DOHH2 (cell line): ENCODE measurements at regions not wholly inside any gene's neighbourhood (a gene's known extent, or its start where the extent isn't known, plus 50 kb on each side); places are given as distances from the start of the nearest gene placed in this dataset.

ENCODE experiments used
- H3F3A ChIP-seq: fragments of 200-600 bp; sonication (generic), shearing (Covaris generic); 2 replicates; pipeline ENCODE4 v1.6.0; 2016; ENCODE audit warnings: antibody characterized with exemption, mild to moderate bottlenecking; ENCODE audit not compliant: control insufficient read depth, insufficient read depth
- H3K27ac ChIP-seq: fragments of 200-600 bp; sonication (generic); 2 replicates; pipeline ENCODE4 v1.5.1; 2014; ENCODE audit warnings: low read depth, mild to moderate bottlenecking, low read length, moderate library complexity
- H3K27me3 ChIP-seq: fragments of 200-600 bp; sonication (generic); 2 replicates; pipeline ENCODE4 v1.6.1; 2014; ENCODE audit warnings: mild to moderate bottlenecking, low read length, mixed read lengths; ENCODE audit not compliant: control insufficient read depth
- H3K36me3 ChIP-seq: fragments of 200-600 bp; sonication (generic); 2 replicates; pipeline ENCODE4 v1.6.1; 2014; ENCODE audit warnings: mild to moderate bottlenecking, low read length, moderate library complexity, mixed read lengths; ENCODE audit not compliant: control insufficient read depth
- H3K4me1 ChIP-seq: fragments of 200-600 bp; sonication (generic); 2 replicates; pipeline ENCODE4 v1.6.1; 2014; ENCODE audit warnings: mild to moderate bottlenecking, low read length, mixed read lengths; ENCODE audit not compliant: control insufficient read depth
- H3K4me2 ChIP-seq: fragments of 200-600 bp; sonication (generic); 2 replicates; pipeline ENCODE4 v1.6.0; 2014; ENCODE audit warnings: mild to moderate bottlenecking, low read length, moderate library complexity
- H3K4me3 ChIP-seq: fragments of 200-600 bp; sonication (generic); 2 replicates; pipeline ENCODE4 v1.5.1; 2014; ENCODE audit warnings: mild to moderate bottlenecking, low read length, mixed read lengths
- H3K79me2 ChIP-seq: fragments of 200-600 bp; sonication (generic); 2 replicates; pipeline ENCODE4 v1.6.1; 2014; ENCODE audit warnings: mild to moderate bottlenecking, low read length, mixed read lengths; ENCODE audit not compliant: control insufficient read depth
- H3K9me2 ChIP-seq: fragments of 200-600 bp; sonication (generic); replicated peaks from 2 replicates; pipeline ENCODE4 v1.6.1; 2014; ENCODE audit warnings: mild to moderate bottlenecking, low read length, mixed read lengths; ENCODE audit not compliant: control insufficient read depth
- H3K9me3 ChIP-seq: fragments of 200-600 bp; sonication (generic); 2 replicates; pipeline ENCODE4 v1.6.1; 2014; ENCODE audit warnings: antibody characterized with exemption, low read length, mixed read lengths; ENCODE audit not compliant: control insufficient read depth, insufficient read depth
- H4K20me1 ChIP-seq: fragments of 200-600 bp; sonication (generic); 2 replicates; pipeline ENCODE4 v1.6.0; 2014; ENCODE audit warnings: low read depth, mild to moderate bottlenecking, antibody characterized with exemption, low read length, moderate library complexity; ENCODE audit not compliant: control insufficient read depth, insufficient read depth
- EZH2phosphoT487 ChIP-seq: fragments of 200-600 bp; sonication (generic); IDR thresholded peaks from 2 replicates; pipeline ENCODE4 v1.6.1; 2017; ENCODE audit warnings: borderline replicate concordance, mild to moderate bottlenecking, antibody characterized with exemption, low read length, moderate library complexity, mixed read lengths
- TF ChIP-seq, protein P1 (sequence below): fragments of 200-600 bp; sonication (generic); IDR thresholded peaks from one replicate; pipeline ENCODE4 v1.5.1; 2014; ENCODE audit warnings: antibody characterized with exemption, mild to moderate bottlenecking, low read depth, low read length; ENCODE audit not compliant: poor library complexity, severe bottlenecking

DNA sequence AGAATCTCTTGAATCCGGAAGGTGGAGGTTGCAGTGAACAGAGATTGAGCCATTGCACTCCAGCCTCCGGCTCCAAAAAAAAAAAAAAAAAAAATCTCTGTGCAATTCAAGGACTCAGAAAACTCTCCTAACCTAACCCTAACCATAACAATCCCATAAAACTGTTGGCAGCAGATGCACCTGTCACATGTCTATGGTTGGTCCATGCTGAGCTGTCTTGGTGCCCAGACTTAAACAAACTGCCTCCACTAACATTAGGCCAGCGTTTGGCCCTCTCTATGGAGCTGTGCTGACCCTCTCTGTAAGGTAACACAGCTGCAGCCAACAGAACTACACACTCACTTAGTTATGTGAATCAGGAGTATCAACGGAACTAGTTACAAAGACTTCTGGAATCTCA, 132.5 kb upstream of the PTER start:
- no peaks in the 10 kb centered on the region for H3K4me1 ChIP-seq
- no peak overlapping the region for H3K4me3 ChIP-seq
- no peaks in the 10 kb centered on the region for H3K27me3 ChIP-seq
- no peaks in the 10 kb centered on the region for H3F3A ChIP-seq
- H3K9me3 ChIP-seq, result no peaks in the 10 kb centered on the region
- H4K20me1 ChIP-seq, result no peaks in the 10 kb centered on the region
- no peak overlapping the region for H3K27ac ChIP-seq
- H3K79me2 ChIP-seq, result no peaks in the 10 kb centered on the region
- no peaks in the 10 kb centered on the region for H3K9me2 ChIP-seq
- H3K36me3 ChIP-seq, result no peaks in the 10 kb centered on the region
- H3K4me2 ChIP-seq, result no peak overlapping the region
- TF ChIP-seq, protein P1, sequence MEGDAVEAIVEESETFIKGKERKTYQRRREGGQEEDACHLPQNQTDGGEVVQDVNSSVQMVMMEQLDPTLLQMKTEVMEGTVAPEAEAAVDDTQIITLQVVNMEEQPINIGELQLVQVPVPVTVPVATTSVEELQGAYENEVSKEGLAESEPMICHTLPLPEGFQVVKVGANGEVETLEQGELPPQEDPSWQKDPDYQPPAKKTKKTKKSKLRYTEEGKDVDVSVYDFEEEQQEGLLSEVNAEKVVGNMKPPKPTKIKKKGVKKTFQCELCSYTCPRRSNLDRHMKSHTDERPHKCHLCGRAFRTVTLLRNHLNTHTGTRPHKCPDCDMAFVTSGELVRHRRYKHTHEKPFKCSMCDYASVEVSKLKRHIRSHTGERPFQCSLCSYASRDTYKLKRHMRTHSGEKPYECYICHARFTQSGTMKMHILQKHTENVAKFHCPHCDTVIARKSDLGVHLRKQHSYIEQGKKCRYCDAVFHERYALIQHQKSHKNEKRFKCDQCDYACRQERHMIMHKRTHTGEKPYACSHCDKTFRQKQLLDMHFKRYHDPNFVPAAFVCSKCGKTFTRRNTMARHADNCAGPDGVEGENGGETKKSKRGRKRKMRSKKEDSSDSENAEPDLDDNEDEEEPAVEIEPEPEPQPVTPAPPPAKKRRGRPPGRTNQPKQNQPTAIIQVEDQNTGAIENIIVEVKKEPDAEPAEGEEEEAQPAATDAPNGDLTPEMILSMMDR, result no peak
- no peak for TF ChIP-seq EZH2phosphoT487

DNA sequence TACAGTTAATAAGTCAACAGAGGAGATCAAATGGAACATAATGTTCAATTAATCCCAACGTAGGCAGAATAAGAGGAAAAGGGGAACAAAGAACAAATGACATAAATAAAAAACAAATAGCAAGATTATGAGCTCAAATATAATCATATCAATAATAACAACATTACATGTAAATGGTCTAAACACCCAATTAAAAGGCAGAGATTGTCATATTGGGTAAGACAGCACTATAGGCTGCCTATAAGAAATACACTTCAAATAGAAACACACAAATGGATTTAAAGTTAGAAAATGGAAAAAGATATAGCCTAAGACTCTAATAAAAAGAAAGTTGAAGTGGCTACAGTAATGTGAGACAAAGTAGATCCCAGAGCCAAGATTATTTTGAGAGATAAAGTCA, 126.4 kb upstream of the PTER start:
- no peak overlapping the region for H3K4me3 ChIP-seq
- H3K36me3 ChIP-seq, result no peaks in the 10 kb centered on the region
- TF ChIP-seq EZH2phosphoT487, result no peak
- TF ChIP-seq, protein P1, result no peak
- H3K4me2 ChIP-seq, result no peak overlapping the region
- H3K79me2 ChIP-seq, result no peaks in the 10 kb centered on the region
- no peaks in the 10 kb centered on the region for H3F3A ChIP-seq
- H3K9me2 ChIP-seq, result no peaks in the 10 kb centered on the region
- H3K9me3 ChIP-seq, result 0 out of 2 replicates have a peak, but pooled peaks cover 3% of the 10 kb centered on the region
- H4K20me1 ChIP-seq, result no peaks in the 10 kb centered on the region
- no peaks in the 10 kb centered on the region for H3K4me1 ChIP-seq
- no peaks in the 10 kb centered on the region for H3K27me3 ChIP-seq
- no peak overlapping the region for H3K27ac ChIP-seq

DNA sequence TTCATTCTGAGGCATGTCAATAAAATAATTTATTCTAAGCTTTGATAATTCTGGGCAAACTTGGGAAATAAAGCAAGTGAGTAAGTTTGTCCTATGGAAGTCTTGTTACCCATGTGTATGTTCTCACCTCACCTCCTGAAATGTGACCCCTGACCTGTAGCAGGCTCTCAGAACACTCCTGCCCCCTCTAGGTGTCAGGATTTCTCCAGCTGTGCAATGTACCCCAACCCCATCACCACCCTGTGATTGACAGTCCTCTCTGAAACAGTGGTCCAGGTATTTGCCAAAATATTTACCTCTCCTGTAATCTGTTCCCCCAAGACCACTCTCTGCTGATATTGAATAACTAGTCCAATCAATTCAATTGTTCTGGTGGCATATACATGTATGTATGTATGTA, 122.6 kb upstream of the PTER start:
- no peaks in the 10 kb centered on the region for H3K36me3 ChIP-seq
- no peak overlapping the region for H3K4me2 ChIP-seq
- H3K27ac ChIP-seq, result no peak overlapping the region
- no peaks in the 10 kb centered on the region for H4K20me1 ChIP-seq
- H3K9me2 ChIP-seq, result no peaks in the 10 kb centered on the region
- TF ChIP-seq EZH2phosphoT487, result no peak
- TF ChIP-seq, protein P1, result peak; percentile 13
- H3K27me3 ChIP-seq, result no peaks in the 10 kb centered on the region
- no peak overlapping the region for H3K4me3 ChIP-seq
- 0 out of 2 replicates have a peak, but pooled peaks cover 3% of the 10 kb centered on the region for H3K9me3 ChIP-seq
- no peaks in the 10 kb centered on the region for H3K79me2 ChIP-seq
- H3F3A ChIP-seq, result no peaks in the 10 kb centered on the region
- H3K4me1 ChIP-seq, result no peaks in the 10 kb centered on the region
